ENCODE measurements at regions not wholly inside any gene's neighbourhood (a gene's known extent, or its start where the extent isn't known, plus 50 kb on each side); places are given as distances from the start of the nearest gene placed in this dataset.

DNA sequence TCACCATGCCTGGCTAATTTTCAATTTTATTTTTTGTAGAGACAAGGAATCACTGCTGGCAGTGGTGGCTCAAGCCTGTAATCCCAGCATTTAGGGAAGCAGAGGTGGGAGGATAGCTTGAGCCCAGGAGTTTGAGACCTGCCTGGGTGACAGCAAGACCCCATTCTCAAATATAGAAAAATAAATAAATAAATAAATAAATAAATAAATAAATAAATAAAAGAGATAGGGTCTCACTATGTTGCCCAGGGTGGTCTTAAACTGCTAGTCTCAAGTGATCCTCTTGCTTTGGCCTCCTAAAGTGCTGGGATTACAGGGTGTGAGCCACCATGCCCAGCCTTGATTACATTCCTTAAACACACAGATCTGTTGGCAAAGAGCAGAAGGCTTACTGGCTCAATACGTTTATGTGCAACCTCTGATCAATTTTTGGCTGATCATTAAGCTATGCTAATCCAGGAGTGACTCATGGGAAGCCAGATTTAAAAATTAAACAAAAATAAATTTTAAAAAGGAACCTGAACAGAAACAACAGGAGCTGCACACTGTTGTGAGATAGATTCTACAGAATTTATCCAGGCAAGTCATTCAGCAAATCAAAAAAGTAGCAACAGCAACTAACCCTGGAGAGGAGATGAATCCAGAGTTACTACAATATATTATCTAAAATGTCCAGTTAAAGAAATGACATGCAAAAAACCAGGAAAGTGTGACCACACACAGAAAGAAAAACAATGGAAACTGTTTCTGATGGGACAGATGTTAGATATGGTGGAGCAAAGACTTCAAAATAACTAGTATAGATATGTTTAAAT, 79.4 kb downstream of the RPE65 start:
- FAIRE-seq: no peak
- H3K36me3 ChIP-seq (ENCODE audit: control insufficient read depth in 2 of 4, insufficient read depth in 4 of 4, low read length in 3 of 4): no peaks in the 10 kb centered on the region
- no peak overlapping the region for H3K23ac ChIP-seq (ENCODE audit: insufficient read length)
- H3K79me1 ChIP-seq (ENCODE audit: low read depth, low read length): no peaks in the 10 kb centered on the region
- H2BK15ac ChIP-seq (ENCODE audit: low read length): no peak overlapping the region
- H3K4me2 ChIP-seq (ENCODE audit: insufficient read depth in 1 of 2, low read depth in 2 of 2, low read length in 2 of 2): no peak overlapping the region
- ChIA-PET CTCF (ENCODE audit: partially characterized antibody) (interaction anchor here (1.1 to 6.0 kb wide), 4 partner anchors 24 to 254 kb away, joined by 3 to 22 read pairs (median 6); no protein-coding TSS in a partner anchor), POLR2A (ENCODE audit: partially characterized antibody) (no interaction called here)
- no peak overlapping the region for H3K27ac ChIP-seq (ENCODE audit: low read depth, low read length)
- no peak overlapping the region for H3K14ac ChIP-seq (ENCODE audit: insufficient read length)
- no peak overlapping the region for H2AK5ac ChIP-seq (ENCODE audit: low read depth, low read length)
- no peak overlapping the region for H2BK20ac ChIP-seq (ENCODE audit: low read length)
- 0 out of 7 replicates have a peak, but pooled peaks cover 0 to 3% (median 0%) of the 10 kb centered on the region in 4 experiments for H3K4me1 ChIP-seq (replicated peaks in 1 of 4; ENCODE audit: control insufficient read depth in 3 of 4, insufficient read depth in 4 of 4, low read length in 3 of 4)
- no peak overlapping the region for H2BK120ac ChIP-seq (replicated peaks; ENCODE audit: low read depth, low read length)
- H4K91ac ChIP-seq (replicated peaks; ENCODE audit: insufficient read length, low read length): no peak overlapping the region
- H3K56ac ChIP-seq (replicated peaks; ENCODE audit: insufficient read length, low read depth, low read length): no peak overlapping the region
- H4K20me1 ChIP-seq (replicated peaks in 1 of 2; ENCODE audit: control insufficient read depth in 1 of 2, insufficient read depth in 2 of 2, low read length in 2 of 2): no peaks in the 10 kb centered on the region
- no peak overlapping the region for H2AFZ ChIP-seq (ENCODE audit: low read length)
- H2BK12ac ChIP-seq (ENCODE audit: low read depth, low read length): no peak overlapping the region
- H3K4ac ChIP-seq (replicated peaks; ENCODE audit: insufficient read length, low read depth, low read length): no peak overlapping the region
- H3K27me3 ChIP-seq (replicated peaks in 1 of 4; ENCODE audit: control insufficient read depth in 3 of 4, extremely low read depth in 1 of 4, insufficient read depth in 3 of 4, low read length in 3 of 4): no peaks in the 10 kb centered on the region
- H3K4me3 ChIP-seq (ENCODE audit: extremely low read depth in 1 of 4, insufficient read depth in 2 of 4, low read depth in 3 of 4, low read length in 4 of 4): no peak overlapping the region
- no peaks in the 10 kb centered on the region for H3K9me3 ChIP-seq (ENCODE audit: insufficient read depth in 2 of 2, low read depth in 1 of 2, low read length in 1 of 2)
- DNase-seq (ENCODE audit: low read depth in 1 of 2, low spot score in 2 of 2): no peak
- no peak overlapping the region for H2BK5ac ChIP-seq (ENCODE audit: low read depth, low read length)
- WGBS, 2 experiments (ENCODE audit: extremely low coverage in 1 of 2, insufficient coverage in 1 of 2, insufficient read length in 1 of 2, insufficient replicate concordance in 2 of 2, low coverage in 1 of 2, low lambda C conversion rate in 2 of 2, missing lambda C conversion rate in 1 of 2): 89% methylated on average over 1 of the region's 1 CpG; no CpG with 5 or more reads in 1 of the 2 experiments
- no peaks in the 10 kb centered on the region for H3K23me2 ChIP-seq (ENCODE audit: low read depth, low read length)
- TF ChIP-seq TBP (IDR thresholded peaks at IDR 0.05; ENCODE audit: low read depth, low read length): no peak
- no peak for TF ChIP-seq EGR1 (IDR thresholded peaks at IDR 0.05; ENCODE audit: borderline replicate concordance, low read depth, low read length)
- no peaks in the 10 kb centered on the region for H3K79me2 ChIP-seq (ENCODE audit: control insufficient read depth in 1 of 2, insufficient read depth in 2 of 2, low read length in 2 of 2)
- H4K8ac ChIP-seq (ENCODE audit: extremely low read depth, insufficient read depth, low read length): no peak overlapping the region
- H4K5ac ChIP-seq (ENCODE audit: insufficient read length, low read depth, low read length): no peak overlapping the region
- no peak overlapping the region for H3K18ac ChIP-seq (ENCODE audit: extremely low read depth, low read length)
- H3K9ac ChIP-seq (replicated peaks in 1 of 4; ENCODE audit: extremely low read depth in 1 of 4, low read depth in 3 of 4, low read length in 3 of 4): no peak overlapping the region
